A549 (cell line): ENCODE measurements at regions not wholly inside any gene's neighbourhood (a gene's known extent, or its start where the extent isn't known, plus 50 kb on each side); places are given as distances from the start of the nearest gene placed in this dataset.

Experiments used
- CTCF ChIP-seq: fragments of >200 bp; sonication (Bioruptor Twin); formaldehyde crosslinking; IDR thresholded peaks from 3 replicates; pipeline ENCODE4 v1.5.1; 2016
- EHMT2 ChIP-seq: fragments of 200-600 bp; sonication (generic); IDR thresholded peaks from 2 replicates; pipeline ENCODE4 v1.6.1; 2016; ENCODE audit warnings: antibody characterized with exemption, low read depth, mild to moderate bottlenecking, moderate library complexity
- FOSB ChIP-seq: fragments of 250-450 bp; sonication (Bioruptor Pico); IDR thresholded peaks from 2 replicates; pipeline ENCODE4 v1.5.0; 2020; ENCODE audit warnings: mild to moderate bottlenecking, moderate library complexity
- POLR2A ChIP-seq: IDR thresholded peaks from 2 replicates; pipeline ENCODE4 v1.6.1; 2012; ENCODE audit warnings: mild to moderate bottlenecking, low read length
- RAD21 ChIP-seq, 2 experiments: fragments of >200 bp in 1 of 2; sonication (Bioruptor Twin) in 1 of 2; formaldehyde crosslinking in 1 of 2; IDR thresholded peaks in 1 of 2; conservative IDR thresholded peaks in 1 of 2; 2 replicates in 1 of 2; 3 replicates in 1 of 2; pipeline ENCODE4 v1.6.1; 2012 to 2018; ENCODE audit warnings: inconsistent platforms in 1 of 2
- SMC3 ChIP-seq: fragments of >200 bp; sonication (Bioruptor Twin); formaldehyde crosslinking; IDR thresholded peaks from 3 replicates; pipeline ENCODE4 v1.6.1; 2018; ENCODE audit warnings: inconsistent platforms
- TP53 ChIP-seq: fragments of 250-450 bp; sonication (Bioruptor Pico); IDR thresholded peaks from 2 replicates; pipeline ENCODE4 v1.5.0; 2021; ENCODE audit warnings: mild to moderate bottlenecking, moderate library complexity
- TF ChIP-seq, protein P1 (sequence below): fragments of 450-650 bp; IDR thresholded peaks from 2 replicates; pipeline ENCODE4 v1.6.1; 2014; ENCODE audit warnings: antibody characterized with exemption
- TF ChIP-seq, protein P2 (sequence below): IDR thresholded peaks from 2 replicates; pipeline ENCODE4 v1.6.1; 2012; ENCODE audit warnings: low read depth, borderline replicate concordance

GRCh38 chr6:141388666-141389065 lies 744.1 kb upstream of the GJE1 start:
- TF ChIP-seq CTCF (no peak), EHMT2 (no peak), POLR2A (no peak), RAD21 (conservative IDR thresholded peaks at IDR 0.05 in 1 of 2, IDR thresholded peaks at IDR 0.05 in 1 of 2) (no peak), TP53 (CRISPR knock-in tag) (no peak), FOSB (CRISPR knock-in tag) (no peak), SMC3 (no peak)
- TF ChIP-seq, protein P1, sequence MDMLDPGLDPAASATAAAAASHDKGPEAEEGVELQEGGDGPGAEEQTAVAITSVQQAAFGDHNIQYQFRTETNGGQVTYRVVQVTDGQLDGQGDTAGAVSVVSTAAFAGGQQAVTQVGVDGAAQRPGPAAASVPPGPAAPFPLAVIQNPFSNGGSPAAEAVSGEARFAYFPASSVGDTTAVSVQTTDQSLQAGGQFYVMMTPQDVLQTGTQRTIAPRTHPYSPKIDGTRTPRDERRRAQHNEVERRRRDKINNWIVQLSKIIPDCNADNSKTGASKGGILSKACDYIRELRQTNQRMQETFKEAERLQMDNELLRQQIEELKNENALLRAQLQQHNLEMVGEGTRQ, result no peak
- TF ChIP-seq, protein P2, sequence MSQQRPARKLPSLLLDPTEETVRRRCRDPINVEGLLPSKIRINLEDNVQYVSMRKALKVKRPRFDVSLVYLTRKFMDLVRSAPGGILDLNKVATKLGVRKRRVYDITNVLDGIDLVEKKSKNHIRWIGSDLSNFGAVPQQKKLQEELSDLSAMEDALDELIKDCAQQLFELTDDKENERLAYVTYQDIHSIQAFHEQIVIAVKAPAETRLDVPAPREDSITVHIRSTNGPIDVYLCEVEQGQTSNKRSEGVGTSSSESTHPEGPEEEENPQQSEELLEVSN, result no peak
